HG03460 (cell line): ENCODE measurements at regions not wholly inside any gene's neighbourhood (a gene's known extent, or its start where the extent isn't known, plus 50 kb on each side); places are given as distances from the start of the nearest gene placed in this dataset.
"Not testable (repeated sequence)": the region's sequence is repeated elsewhere in the genome, so short reads cannot be mapped to it uniquely, and the experiment has no call there.

Experiments used
- ATAC-seq: cut with Tn5 transposase; IDR thresholded peaks from one replicate; pipeline ENCODE4 v1.9.1; 2021; ENCODE audit not compliant: unreplicated experiment

- ATAC-seq: no peak
Measured at GRCh38 chrX:39029221-39029620, 228.0 kb downstream of the MID1IP1 start.

DNA sequence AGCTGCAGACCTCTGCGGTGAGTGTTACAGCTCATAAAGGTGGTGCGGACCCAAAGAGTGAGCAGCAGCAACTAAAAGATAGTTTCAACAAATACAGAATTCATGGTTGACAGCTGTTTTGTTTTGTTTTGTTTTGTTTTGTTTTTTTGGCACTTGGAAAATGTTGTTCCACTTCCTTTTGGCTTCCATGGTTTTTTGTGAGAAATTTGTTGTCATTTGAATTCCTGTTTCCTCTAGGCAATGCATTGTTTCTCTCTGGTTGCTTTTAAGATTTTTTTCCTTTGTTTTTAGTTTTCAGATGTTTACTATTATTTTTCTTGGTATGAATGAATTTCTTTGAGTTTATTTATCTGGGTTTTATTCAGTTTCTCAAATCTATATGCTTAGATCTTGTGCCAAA is 229.4 kb downstream of the MID1IP1 start:
- ATAC-seq: no peak

GRCh38 chrX:39039890-39040289 is 238.6 kb downstream of the MID1IP1 start:
- no peak for ATAC-seq

- no peak for ATAC-seq
Measured at GRCh38 chrX:39043838-39044550, 242.7 kb downstream of the MID1IP1 start.

DNA sequence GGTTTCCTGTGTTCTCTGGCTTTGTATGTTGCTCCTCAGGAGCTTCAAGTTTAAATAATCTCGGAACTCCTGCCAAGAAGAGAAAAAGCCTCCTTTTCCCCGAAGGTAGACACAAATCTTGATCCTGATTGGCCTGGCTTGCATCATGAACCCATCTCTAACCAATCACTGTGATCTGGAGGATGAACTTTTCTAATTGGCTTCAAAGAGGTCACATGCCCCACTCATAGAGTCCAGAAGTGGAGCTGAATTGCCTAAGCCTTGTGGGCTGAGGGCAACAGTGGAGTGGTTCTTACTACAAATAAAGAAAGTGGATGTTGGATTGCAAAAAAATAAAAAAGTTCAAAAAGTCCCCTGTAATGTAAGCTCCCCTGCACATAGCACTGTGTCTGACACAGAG is 245.9 kb downstream of the MID1IP1 start:
- ATAC-seq: no peak

GRCh38 chrX:39049975-39050374 is 248.7 kb downstream of the MID1IP1 start:
- ATAC-seq: no peak

DNA sequence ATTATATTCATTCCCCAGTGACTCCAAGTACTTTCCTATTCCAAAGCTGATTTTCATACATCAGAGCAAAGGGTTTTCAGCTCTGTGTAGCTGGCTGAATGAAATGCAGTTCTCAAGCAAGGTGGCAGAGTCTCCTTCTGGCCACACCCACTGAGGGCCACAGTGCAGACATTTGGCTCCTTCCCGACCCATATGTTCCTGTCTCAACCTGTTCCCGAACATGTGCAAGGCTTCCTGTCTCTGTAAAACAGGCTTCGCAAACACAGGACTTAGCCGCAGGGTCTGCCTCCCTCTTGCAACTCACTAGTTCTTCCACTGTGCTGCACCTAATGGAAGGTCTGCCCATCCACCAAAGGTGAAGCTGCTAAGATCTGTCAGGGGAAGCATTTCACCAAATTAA is 249.2 kb downstream of the MID1IP1 start:
- ATAC-seq: no peak

- ATAC-seq: no peak
Measured at GRCh38 chrX:39052751-39053150, 251.5 kb downstream of the MID1IP1 start.

DNA sequence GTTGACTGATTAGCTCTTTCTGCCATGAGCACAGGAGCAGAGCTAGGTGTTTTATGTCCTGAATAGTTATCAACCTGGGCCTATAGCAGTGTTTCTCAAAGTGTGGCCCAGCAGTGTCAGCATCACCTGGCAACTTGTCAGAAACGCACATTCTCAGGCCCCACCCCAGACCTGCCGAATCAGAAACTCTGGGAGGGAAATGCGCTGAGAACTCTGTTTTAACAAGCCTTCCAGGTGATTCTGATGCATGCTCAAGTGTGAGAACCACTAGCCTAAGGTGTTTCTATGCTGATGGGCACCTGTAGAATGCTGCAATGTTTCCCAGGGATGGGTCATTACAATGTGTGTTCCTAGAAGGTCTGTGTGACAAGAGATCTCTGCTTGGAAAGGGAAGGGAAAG is 257.5 kb downstream of the MID1IP1 start:
- no peak for ATAC-seq

- ATAC-seq: no peak
Measured at GRCh38 chrX:39059866-39060265, 258.6 kb downstream of the MID1IP1 start.

DNA sequence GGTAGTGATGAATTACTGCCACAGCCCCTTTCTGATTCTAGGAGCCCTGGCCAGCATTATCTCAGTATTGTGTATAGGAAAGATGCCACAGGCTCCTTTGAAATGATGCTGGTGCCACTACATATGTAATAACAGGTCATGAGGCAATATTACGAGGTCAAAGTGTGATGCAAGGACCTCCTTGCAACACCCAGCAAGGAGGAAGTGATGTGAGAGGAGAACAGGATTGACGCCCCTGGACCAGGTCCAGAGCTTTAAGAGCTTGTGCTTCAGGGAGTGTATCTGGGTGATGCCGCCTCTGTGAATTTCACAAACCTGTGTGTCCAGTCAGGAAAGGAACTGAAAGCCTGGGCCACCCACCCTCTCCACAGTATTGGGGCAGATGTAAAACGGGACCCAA is 261.8 kb downstream of the MID1IP1 start:
- ATAC-seq: no peak

DNA sequence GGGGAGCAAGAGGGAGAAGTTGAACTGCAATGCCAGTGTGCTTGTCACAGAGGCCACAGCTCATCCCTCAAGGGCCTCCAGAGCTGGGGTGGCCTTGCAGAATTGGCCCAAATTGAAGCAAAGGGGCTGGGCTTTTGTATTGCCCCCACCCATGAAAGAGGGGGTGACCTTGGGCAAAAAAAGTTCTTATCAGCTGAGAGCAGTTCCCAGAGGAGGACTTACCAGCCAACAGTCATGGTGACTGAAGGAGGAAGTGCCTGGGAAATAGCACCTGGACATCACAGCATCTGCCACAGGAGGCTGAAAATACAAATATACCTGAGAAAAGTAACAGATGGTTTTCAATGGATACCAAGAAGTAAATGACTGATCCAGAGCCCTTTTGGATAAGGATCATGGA is 262.4 kb downstream of the MID1IP1 start:
- no peak for ATAC-seq

- no peak for ATAC-seq
Measured at GRCh38 chrX:39065051-39065871, 264.0 kb downstream of the MID1IP1 start.

GRCh38 chrX:39067866-39068265 is 266.6 kb downstream of the MID1IP1 start:
- no peak for ATAC-seq

- not testable (repeated sequence) for ATAC-seq
Measured at GRCh38 chrX:39068634-39069033, 267.4 kb downstream of the MID1IP1 start.

- no peak for ATAC-seq
Measured at GRCh38 chrX:39070009-39070408, 268.8 kb downstream of the MID1IP1 start.

DNA sequence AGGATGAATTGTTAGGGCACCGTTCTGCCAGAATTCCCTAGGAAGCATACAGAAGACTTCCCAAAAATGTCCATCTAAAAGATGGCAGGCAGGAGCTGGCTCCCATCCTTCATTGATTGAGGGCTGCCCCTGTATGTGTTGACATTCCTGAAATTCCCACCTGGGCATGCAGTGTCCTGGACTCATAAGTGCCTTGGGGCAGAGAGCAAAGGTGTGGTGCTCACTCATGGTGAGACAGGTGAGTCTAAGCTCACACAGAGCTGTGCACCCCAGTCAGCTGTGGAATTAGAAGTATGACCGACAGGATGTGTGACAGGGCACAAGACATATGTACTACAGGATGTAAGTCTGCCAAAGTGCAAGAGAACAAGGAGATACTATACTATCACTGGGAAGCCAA is 271.9 kb downstream of the MID1IP1 start:
- ATAC-seq: no peak

DNA sequence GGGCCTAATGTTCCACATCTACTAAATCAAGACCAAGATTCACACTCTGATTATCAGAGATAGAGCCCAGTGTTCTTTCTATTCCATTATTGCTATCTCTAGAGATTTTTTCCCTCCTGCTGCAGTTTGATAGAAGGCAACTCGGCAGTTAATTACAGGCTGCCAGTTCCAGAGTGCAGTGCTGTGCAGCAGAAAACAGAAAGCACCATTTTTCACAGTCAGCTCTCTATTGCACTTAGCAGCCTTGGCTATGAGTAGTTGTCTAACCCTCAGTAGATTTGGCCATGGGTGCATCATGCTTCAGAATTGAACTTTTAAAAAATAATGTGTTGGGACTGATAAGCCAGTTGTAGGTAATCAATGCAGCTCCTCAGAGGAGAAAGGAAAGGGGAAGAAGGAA is 295.3 kb downstream of the MID1IP1 start:
- no peak for ATAC-seq

DNA sequence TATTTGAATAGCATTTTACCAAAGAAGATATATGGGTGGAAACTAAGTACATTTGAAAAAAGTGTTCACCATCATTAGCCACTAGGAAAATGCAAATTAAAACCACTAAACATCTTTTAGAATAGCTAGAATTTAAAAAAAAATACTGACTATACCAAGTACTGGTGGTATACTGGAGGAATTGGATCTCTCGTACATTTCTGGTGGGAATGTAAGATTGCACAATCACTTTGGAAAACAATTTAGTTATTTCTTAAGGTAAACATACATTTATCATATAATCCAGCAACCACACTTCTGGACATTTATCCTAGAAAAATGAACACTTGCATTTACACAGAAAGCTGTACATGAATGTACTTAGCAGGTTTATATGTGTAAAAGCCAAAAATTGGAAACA is 303.5 kb downstream of the MID1IP1 start:
- ATAC-seq: no peak

DNA sequence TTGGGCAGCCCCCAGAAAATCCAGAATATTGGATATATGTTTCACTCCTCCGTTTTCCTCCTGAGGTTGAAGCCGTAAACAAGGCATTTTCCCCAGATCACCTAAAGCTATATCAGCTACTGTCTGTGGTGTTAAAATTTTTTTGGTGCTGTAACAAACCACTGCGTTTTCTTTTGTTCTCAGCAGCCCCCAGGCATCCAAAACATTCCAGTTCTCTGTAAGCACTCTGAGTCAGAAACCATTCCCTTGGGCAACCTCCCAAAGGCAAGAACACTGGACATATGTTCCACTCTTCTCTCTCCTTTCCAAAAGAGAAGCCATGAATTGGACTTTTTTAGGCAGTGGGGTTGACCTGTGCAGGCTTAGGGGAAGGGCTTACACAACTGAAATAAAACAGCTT is 310.9 kb downstream of the MID1IP1 start:
- ATAC-seq: no peak

DNA sequence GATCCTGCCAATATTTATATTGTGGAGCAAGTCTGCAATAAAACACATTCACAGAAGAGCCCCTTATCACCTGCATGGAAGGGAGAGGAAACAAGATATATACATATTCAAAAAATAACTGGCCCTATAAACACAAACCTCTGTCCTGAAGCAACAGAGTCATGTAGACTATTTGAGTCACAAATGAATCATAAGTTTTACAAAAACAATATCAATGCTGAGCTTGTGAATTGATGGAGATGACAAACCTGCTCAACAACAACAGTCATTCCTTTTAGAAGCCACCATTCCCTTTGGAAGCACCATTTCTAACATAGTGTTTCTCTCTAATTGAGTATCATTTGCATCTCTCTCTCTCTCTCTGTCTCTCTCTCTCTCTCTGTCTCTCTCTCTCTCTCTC is 313.9 kb downstream of the MID1IP1 start:
- no peak for ATAC-seq

DNA sequence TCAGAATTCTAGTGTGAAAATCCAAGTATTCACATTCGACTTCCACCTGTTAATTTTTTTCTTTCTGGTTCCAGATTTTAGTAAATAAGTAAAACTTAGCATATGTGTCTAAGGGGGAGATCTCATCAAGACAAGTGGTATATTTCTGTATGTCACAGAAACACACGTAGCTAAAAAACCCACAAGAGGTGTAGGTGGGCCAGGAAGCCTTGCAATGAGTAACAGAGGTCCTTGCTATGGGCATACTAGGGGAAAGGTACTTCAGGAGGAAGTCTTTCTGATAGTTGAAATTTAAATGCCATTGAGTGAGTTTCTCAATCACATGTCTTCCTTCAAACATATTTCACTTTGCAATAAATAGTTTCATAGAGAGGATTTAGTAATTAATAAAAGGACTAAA is 315.8 kb downstream of the MID1IP1 start:
- no peak for ATAC-seq

DNA sequence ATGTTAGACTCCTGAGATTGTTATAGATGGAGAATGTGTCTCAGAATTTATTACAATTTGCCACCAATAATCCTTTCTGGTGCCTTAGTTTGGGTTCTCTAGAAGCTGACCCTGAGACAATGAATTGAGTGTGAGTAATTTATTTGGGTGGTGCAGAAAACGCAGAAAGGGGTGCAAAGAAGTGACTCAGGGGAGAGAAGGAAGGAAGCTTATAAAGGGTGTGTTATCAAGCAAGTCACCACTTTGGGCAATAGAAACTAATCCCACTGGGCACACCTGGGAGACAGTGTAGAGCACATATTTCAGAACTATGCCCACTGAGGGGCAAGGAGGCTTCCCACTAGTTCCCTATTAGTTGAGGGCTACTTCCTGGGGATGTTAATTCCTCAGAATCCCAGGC is 320.6 kb downstream of the MID1IP1 start:
- ATAC-seq: no peak
